Ascending aorta (tissue), 2 donors: ENCODE measurements at regions not wholly inside any gene's neighbourhood (a gene's known extent, or its start where the extent isn't known, plus 50 kb on each side); places are given as distances from the start of the nearest gene placed in this dataset.

Source experiments
- DNase-seq, 2 donors: peaks; one replicate each; pipeline ENCODE4 v3.0.0-alpha.2; 2019; ENCODE audit warnings: low spot score in 2 of 2
- H3K27ac ChIP-seq, 2 donors: fragments of 200-600 bp; sonication (generic); one replicate each; pipeline ENCODE4 v1.5.1; 2016 to 2017; ENCODE audit warnings: mild to moderate bottlenecking in 1 of 2
- H3K27me3 ChIP-seq: fragments of 200-600 bp; sonication (generic); one replicate; pipeline ENCODE4 v1.5.1; 2017
- H3K36me3 ChIP-seq, 2 donors: fragments of 200-600 bp; sonication (generic); one replicate each; pipeline ENCODE4 v1.5.1; 2016
- H3K4me1 ChIP-seq, 2 donors: fragments of 200-600 bp; sonication (generic); one replicate each; pipeline ENCODE4 v1.5.1; 2016 to 2017; ENCODE audit warnings: mild to moderate bottlenecking in 1 of 2
- H3K4me3 ChIP-seq, 2 donors: fragments of 200-600 bp; sonication (generic); one replicate each; pipeline ENCODE4 v1.5.1; 2016 to 2017; ENCODE audit warnings: mild to moderate bottlenecking in 1 of 2
- H3K9me3 ChIP-seq, 2 donors: fragments of 200-600 bp; sonication (generic); one replicate each; pipeline ENCODE4 v1.5.1; 2016
- intact Hi-C: fragments of 100-400 bp; cut with DNase I; formaldehyde crosslinking; loops from one replicate; pipeline ENCODE4 v1.15.1; 2023
- TF ChIP-seq, protein P1 (sequence below), 3 experiments: fragments of 200-600 bp in 2 of 3; fragments of 450-650 bp in 1 of 3; sonication (generic) in 2 of 3; IDR thresholded peaks; one replicate each; pipeline ENCODE4 v1.5.1; 2016 to 2019; ENCODE audit warnings: antibody characterized with exemption in 3 of 3, mild to moderate bottlenecking in 1 of 3, moderate library complexity in 1 of 3

DNA sequence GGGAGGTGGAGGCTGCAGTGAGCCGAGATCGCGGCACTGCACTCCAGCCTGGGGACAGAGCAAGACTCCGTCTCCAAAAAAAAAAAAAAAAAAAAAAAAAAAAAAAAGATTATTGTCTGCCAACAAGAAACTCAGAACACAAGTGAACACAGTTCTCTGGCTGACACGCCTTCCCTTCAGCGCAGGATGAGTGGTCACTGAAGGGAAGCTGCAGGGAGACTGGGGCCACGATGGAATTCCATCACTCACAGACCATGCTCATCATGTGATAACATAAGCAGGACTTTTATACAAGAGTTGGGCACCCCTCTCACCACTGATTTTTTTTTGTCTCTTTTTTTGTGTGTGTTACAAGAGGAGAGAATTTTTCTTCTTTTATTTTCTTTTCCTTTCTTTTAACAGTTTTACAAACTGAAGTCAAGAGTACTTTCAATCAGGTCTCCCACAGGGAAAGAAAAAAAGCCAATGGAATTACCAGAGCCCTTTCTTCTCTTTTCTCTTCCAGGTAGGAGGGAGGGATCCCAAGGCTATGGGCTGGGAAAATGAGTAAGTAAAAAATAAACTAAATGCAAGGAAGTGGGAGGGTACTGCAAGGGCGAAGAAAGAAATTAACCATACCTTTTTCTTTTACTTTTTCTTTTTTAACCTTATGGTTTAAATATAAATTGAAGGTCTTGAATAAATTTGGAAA is 435.6 kb downstream of the GPM6A start:
- Histone ChIP-seq H3K27ac (no peak overlapping the region), H3K4me3 (no peak overlapping the region), H3K36me3 (no peaks in the 10 kb centered on the region), H3K4me1 (no peaks in the 10 kb centered on the region), H3K27me3 (no peaks in the 10 kb centered on the region), H3K9me3 (no peaks in the 10 kb centered on the region)
- no peak for DNase-seq
- TF ChIP-seq, protein P1, sequence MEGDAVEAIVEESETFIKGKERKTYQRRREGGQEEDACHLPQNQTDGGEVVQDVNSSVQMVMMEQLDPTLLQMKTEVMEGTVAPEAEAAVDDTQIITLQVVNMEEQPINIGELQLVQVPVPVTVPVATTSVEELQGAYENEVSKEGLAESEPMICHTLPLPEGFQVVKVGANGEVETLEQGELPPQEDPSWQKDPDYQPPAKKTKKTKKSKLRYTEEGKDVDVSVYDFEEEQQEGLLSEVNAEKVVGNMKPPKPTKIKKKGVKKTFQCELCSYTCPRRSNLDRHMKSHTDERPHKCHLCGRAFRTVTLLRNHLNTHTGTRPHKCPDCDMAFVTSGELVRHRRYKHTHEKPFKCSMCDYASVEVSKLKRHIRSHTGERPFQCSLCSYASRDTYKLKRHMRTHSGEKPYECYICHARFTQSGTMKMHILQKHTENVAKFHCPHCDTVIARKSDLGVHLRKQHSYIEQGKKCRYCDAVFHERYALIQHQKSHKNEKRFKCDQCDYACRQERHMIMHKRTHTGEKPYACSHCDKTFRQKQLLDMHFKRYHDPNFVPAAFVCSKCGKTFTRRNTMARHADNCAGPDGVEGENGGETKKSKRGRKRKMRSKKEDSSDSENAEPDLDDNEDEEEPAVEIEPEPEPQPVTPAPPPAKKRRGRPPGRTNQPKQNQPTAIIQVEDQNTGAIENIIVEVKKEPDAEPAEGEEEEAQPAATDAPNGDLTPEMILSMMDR (IDR thresholded peaks at IDR 0.05), result no peak
- intact Hi-C loops, result no loop called here

DNA sequence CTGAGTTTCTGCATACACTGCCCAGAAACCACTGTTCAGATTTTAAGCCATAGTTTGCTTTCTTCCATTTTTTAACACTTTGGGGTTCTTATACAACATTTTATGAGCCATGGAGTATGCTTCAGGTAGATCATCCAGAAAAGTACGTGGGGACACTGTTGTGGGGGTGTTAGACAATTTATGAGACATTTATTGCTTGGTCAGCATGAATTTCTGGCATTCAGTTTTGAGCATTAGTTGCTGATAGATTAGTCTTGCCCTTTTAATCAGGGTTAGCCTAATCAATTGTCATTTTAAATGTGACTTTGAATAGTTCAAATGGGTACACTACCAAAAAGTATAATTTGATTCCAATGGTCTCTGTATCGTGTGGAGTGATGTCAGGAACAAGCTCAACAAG is 434.9 kb downstream of the GPM6A start:
- H3K27ac ChIP-seq, result no peak overlapping the region
- H3K27me3 ChIP-seq, result no peaks in the 10 kb centered on the region
- no peaks in the 10 kb centered on the region for H3K9me3 ChIP-seq
- H3K4me3 ChIP-seq, result no peak overlapping the region
- intact Hi-C loops, result no loop called here
- H3K4me1 ChIP-seq, result no peaks in the 10 kb centered on the region
- TF ChIP-seq, protein P1 (IDR thresholded peaks at IDR 0.05), result no peak
- H3K36me3 ChIP-seq, result no peaks in the 10 kb centered on the region
- no peak for DNase-seq

- Histone ChIP-seq H3K4me1 (no peaks in the 10 kb centered on the region), H3K4me3 (no peak overlapping the region), H3K27me3 (no peaks in the 10 kb centered on the region), H3K9me3 (no peaks in the 10 kb centered on the region), H3K27ac (no peak overlapping the region), H3K36me3 (no peaks in the 10 kb centered on the region)
- TF ChIP-seq, protein P1 (IDR thresholded peaks at IDR 0.05), result no peak
- no peak for DNase-seq
- intact Hi-C loops, result no loop called here
Observed at GRCh38 chr4:175378372-175378771, 433.7 kb downstream of the GPM6A start.

DNA sequence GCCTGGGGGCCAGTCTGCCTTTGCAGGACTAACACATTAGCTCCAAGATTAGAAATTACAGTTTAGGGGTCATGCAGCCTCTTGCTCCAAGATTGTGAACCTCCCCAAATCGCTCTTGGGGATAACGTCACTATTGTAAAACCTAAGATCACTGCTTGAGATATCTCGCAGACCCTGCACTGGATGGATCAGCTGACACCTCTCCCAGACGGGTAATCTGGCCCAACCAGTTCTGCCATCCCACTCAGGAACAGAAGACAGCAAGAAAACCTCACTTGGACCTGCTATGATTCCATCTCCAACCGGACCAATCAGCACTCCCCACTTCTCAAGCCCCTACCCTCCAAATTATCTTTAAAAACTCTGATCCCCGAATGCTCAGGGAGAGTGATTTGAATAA is 431.2 kb downstream of the GPM6A start:
- no peaks in the 10 kb centered on the region for H3K4me1 ChIP-seq
- TF ChIP-seq, protein P1 (IDR thresholded peaks at IDR 0.05), result no peak
- no peaks in the 10 kb centered on the region for H3K36me3 ChIP-seq
- no peak for DNase-seq
- H3K9me3 ChIP-seq, result no peaks in the 10 kb centered on the region
- H3K27me3 ChIP-seq, result no peaks in the 10 kb centered on the region
- intact Hi-C loops, result no loop called here
- no peak overlapping the region for H3K4me3 ChIP-seq
- H3K27ac ChIP-seq, result no peak overlapping the region

GRCh38 chr4:175385797-175386196 is 426.3 kb downstream of the GPM6A start:
- H3K4me1 ChIP-seq, result no peaks in the 10 kb centered on the region
- no peak for DNase-seq
- no peaks in the 10 kb centered on the region for H3K27me3 ChIP-seq
- H3K36me3 ChIP-seq, result no peaks in the 10 kb centered on the region
- no peaks in the 10 kb centered on the region for H3K9me3 ChIP-seq
- no peak overlapping the region for H3K27ac ChIP-seq
- H3K4me3 ChIP-seq, result no peak overlapping the region
- intact Hi-C loops, result no loop called here
- TF ChIP-seq, protein P1 (IDR thresholded peaks at IDR 0.05), result no peak
